Transverse colon (tissue), 3 donors: ENCODE measurements at regions not wholly inside any gene's neighbourhood (a gene's known extent, or its start where the extent isn't known, plus 50 kb on each side); places are given as distances from the start of the nearest gene placed in this dataset.

ENCODE experiments used
- POLR2A ChIP-seq: fragments of 450-650 bp; IDR thresholded peaks from one replicate; pipeline ENCODE4 v1.6.1; 2016; ENCODE audit warnings: antibody characterized with exemption, mild to moderate bottlenecking, moderate library complexity
- TF ChIP-seq, protein P1 (sequence below), 5 experiments: fragments of 200-600 bp in 3 of 5; fragments of 450-650 bp in 2 of 5; sonication (generic) in 3 of 5; IDR thresholded peaks; 1 replicate in 2 of 5; 2 replicates in 3 of 5; pipeline ENCODE4 v1.5.1; 2016 to 2017; ENCODE audit warnings: antibody characterized with exemption in 5 of 5, inconsistent platforms in 3 of 5, mild to moderate bottlenecking in 2 of 5, moderate library complexity in 1 of 5

DNA sequence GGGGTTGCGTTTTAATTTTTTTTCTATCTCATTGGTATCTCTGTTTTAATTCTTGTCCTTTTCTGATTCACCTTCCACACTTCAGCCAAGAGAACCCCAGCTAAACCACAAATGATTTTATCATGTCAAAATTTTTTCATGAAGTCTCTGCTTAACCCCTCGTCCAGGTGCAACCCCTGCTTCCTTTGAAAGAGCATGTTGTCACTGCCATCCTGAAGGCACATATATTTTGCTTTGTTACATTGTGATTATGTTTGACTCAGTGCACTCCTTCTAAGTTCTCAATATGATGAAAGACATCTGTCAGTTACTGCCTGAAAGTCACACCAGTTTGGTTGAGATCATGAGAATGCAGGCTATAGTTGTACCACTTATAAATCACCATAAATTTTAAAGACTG, 99.9 kb upstream of the FMR1 start:
- TF ChIP-seq, protein P1, sequence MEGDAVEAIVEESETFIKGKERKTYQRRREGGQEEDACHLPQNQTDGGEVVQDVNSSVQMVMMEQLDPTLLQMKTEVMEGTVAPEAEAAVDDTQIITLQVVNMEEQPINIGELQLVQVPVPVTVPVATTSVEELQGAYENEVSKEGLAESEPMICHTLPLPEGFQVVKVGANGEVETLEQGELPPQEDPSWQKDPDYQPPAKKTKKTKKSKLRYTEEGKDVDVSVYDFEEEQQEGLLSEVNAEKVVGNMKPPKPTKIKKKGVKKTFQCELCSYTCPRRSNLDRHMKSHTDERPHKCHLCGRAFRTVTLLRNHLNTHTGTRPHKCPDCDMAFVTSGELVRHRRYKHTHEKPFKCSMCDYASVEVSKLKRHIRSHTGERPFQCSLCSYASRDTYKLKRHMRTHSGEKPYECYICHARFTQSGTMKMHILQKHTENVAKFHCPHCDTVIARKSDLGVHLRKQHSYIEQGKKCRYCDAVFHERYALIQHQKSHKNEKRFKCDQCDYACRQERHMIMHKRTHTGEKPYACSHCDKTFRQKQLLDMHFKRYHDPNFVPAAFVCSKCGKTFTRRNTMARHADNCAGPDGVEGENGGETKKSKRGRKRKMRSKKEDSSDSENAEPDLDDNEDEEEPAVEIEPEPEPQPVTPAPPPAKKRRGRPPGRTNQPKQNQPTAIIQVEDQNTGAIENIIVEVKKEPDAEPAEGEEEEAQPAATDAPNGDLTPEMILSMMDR (IDR thresholded peaks at IDR 0.05) = no peak
- no peak for TF ChIP-seq POLR2A
